Smooth muscle cell (in vitro differentiated cells): ENCODE measurements at regions not wholly inside any gene's neighbourhood (a gene's known extent, or its start where the extent isn't known, plus 50 kb on each side); places are given as distances from the start of the nearest gene placed in this dataset.

Experiments used
- DNase-seq: peaks from one replicate; lab custom pipeline; 2025; ENCODE audit not compliant: unreplicated experiment; lab: John Stamatoyannopoulos, UW
- H2AFZ ChIP-seq: fragments of 200-600 bp; sonication (generic); 2 replicates; pipeline ENCODE4 v1.6.0; 2016; ENCODE audit warnings: antibody characterized with exemption, low read depth, mild to moderate bottlenecking
- H3F3A ChIP-seq: fragments of 200-600 bp; sonication (generic); 2 replicates; pipeline ENCODE4 v1.6.0; 2017; ENCODE audit warnings: antibody characterized with exemption, low read depth
- H3K27ac ChIP-seq: fragments of 200-600 bp; sonication (generic); 2 replicates; pipeline ENCODE4 v1.5.1; 2016; ENCODE audit warnings: low read depth, mild to moderate bottlenecking
- H3K27me3 ChIP-seq: fragments of 200-600 bp; sonication (generic); 2 replicates; pipeline ENCODE4 v1.6.1; 2016; ENCODE audit warnings: low read depth, mild to moderate bottlenecking
- H3K36me3 ChIP-seq: fragments of 200-600 bp; sonication (generic); 2 replicates; pipeline ENCODE4 v1.5.1; 2016; ENCODE audit warnings: low read depth
- H3K4me1 ChIP-seq: fragments of 200-600 bp; sonication (generic); 2 replicates; pipeline ENCODE4 v1.5.1; 2016; ENCODE audit warnings: low read depth
- H3K4me2 ChIP-seq: fragments of 200-600 bp; sonication (generic); 2 replicates; pipeline ENCODE4 v1.6.0; 2016; ENCODE audit warnings: mild to moderate bottlenecking
- H3K4me3 ChIP-seq: fragments of 200-600 bp; sonication (generic); 2 replicates; pipeline ENCODE4 v1.5.1; 2016; ENCODE audit warnings: mild to moderate bottlenecking
- H3K79me2 ChIP-seq: fragments of 200-600 bp; sonication (generic); 2 replicates; pipeline ENCODE4 v1.6.0; 2016; ENCODE audit warnings: low read depth, mild to moderate bottlenecking
- H3K9ac ChIP-seq: fragments of 200-600 bp; sonication (generic); 2 replicates; pipeline ENCODE4 v1.6.0; 2016; ENCODE audit warnings: low read depth
- H3K9me3 ChIP-seq: fragments of 200-600 bp; sonication (generic); replicated peaks from 2 replicates; pipeline ENCODE4 v1.5.1; 2016; ENCODE audit warnings: low read depth
- H4K20me1 ChIP-seq: fragments of 200-600 bp; sonication (generic); 2 replicates; pipeline ENCODE4 v1.6.0; 2016; ENCODE audit warnings: low read depth
- CTCF ChIP-seq: fragments of 200-600 bp; sonication (generic); IDR thresholded peaks from 2 replicates; pipeline ENCODE4 v1.5.1; 2017; ENCODE audit warnings: borderline replicate concordance, mild to moderate bottlenecking, antibody characterized with exemption; ENCODE audit not compliant: insufficient read depth, poor library complexity, severe bottlenecking
- WGBS: methylation state at CpG from one replicate; pipeline ENCODE4 v1.1.7; 2016; ENCODE audit warnings: low lambda C conversion rate; 5-methylcytosine and 5-hydroxymethylcytosine counted together

GRCh38 chr16:73311857-73312723 is 264.2 kb upstream of the ZFHX3 start:
- Histone ChIP-seq H3F3A (no peaks in the 10 kb centered on the region), H2AFZ (no peak overlapping the region), H3K79me2 (no peaks in the 10 kb centered on the region), H3K36me3 (no peaks in the 10 kb centered on the region), H4K20me1 (no peaks in the 10 kb centered on the region), H3K4me2 (no peak overlapping the region), H3K4me1 (no peaks in the 10 kb centered on the region), H3K9ac (no peak overlapping the region), H3K4me3 (no peak overlapping the region), H3K27me3 (no peaks in the 10 kb centered on the region), H3K27ac (no peak overlapping the region), H3K9me3 (no peaks in the 10 kb centered on the region)
- 89% methylated on average over 10 of the region's 10 CpGs for WGBS
- no peak for DNase-seq
- no peak for TF ChIP-seq CTCF

GRCh38 chr16:73308771-73309170 is 260.8 kb upstream of the ZFHX3 start:
- Histone ChIP-seq H3K79me2 (no peaks in the 10 kb centered on the region), H3K4me3 (no peak overlapping the region), H2AFZ (no peak overlapping the region), H3K4me1 (no peaks in the 10 kb centered on the region), H3K27me3 (no peaks in the 10 kb centered on the region), H3K9ac (no peak overlapping the region), H3K27ac (no peak overlapping the region), H3K36me3 (no peaks in the 10 kb centered on the region), H4K20me1 (no peaks in the 10 kb centered on the region), H3K4me2 (no peak overlapping the region), H3K9me3 (no peaks in the 10 kb centered on the region), H3F3A (no peaks in the 10 kb centered on the region)
- DNase-seq, result no peak
- TF ChIP-seq CTCF, result no peak

GRCh38 chr16:73306901-73307413 is 259.0 kb upstream of the ZFHX3 start:
- WGBS, result 82% methylated on average over 1 of the region's 1 CpG

More at GRCh38 chr16:73306901-73307413, 259.0 kb upstream of the ZFHX3 start:
- H3K9ac ChIP-seq, result no peak overlapping the region
- H3K9me3 ChIP-seq, result no peaks in the 10 kb centered on the region
- H3K27ac ChIP-seq, result no peak overlapping the region
- no peaks in the 10 kb centered on the region for H3F3A ChIP-seq
- H2AFZ ChIP-seq, result no peak overlapping the region
- TF ChIP-seq CTCF, result no peak
- H3K36me3 ChIP-seq, result no peaks in the 10 kb centered on the region
- H3K79me2 ChIP-seq, result no peaks in the 10 kb centered on the region
- no peak overlapping the region for H3K4me2 ChIP-seq
- no peak for DNase-seq
- no peak overlapping the region for H3K4me3 ChIP-seq
- no peaks in the 10 kb centered on the region for H3K4me1 ChIP-seq
- no peaks in the 10 kb centered on the region for H4K20me1 ChIP-seq
- H3K27me3 ChIP-seq, result no peaks in the 10 kb centered on the region
